GM18868 (cell line): ENCODE measurements at regions not wholly inside any gene's neighbourhood (a gene's known extent, or its start where the extent isn't known, plus 50 kb on each side); places are given as distances from the start of the nearest gene placed in this dataset.

Source experiments
- ATAC-seq: cut with Tn5 transposase; IDR thresholded peaks from one replicate; pipeline ENCODE4 v1.9.1; 2021; ENCODE audit warnings: mild to moderate bottlenecking, moderate library complexity; ENCODE audit not compliant: unreplicated experiment

DNA sequence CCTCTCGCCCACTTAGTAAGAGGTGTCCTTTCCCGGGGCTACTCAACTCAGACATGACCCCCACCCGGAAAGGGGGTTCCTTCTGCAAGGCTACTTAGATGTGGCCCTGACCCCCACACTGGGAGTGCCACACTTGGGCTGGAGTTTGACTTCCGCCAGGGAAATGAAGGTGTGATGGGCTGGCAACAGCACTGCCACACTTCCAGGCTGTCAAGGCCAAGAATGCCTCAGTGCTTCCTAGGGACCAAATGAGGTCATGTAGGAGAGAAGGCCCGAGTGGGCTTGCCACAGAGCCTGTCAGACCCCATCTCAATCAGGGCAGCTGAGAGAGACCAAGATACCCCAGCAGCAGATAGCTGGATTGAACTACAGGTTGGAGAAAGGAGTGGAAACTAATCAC is 55.5 kb downstream of the DRD1 start:
- no peak for ATAC-seq

DNA sequence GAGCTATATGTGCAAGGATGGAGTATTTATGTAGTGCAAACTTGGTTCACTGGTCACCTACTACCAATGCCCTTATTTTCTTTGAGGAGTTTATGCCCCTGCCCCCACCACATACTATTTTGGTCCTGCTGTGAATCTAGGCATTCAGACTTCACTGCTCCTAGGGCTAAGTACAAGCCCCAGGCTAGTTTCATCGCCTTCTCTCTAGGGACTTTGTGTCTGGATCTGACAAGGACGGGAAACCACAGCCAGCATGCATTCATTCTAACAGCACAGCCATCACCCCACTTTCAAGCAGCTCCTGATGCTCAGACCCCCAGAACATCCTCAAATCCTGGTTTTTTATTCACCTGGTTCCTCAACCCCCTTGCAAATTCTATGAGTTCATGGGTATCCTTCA is 56.8 kb downstream of the DRD1 start:
- ATAC-seq: no peak

- no peak for ATAC-seq
Measured at GRCh38 chr5:175386526-175386925, 57.5 kb downstream of the DRD1 start.

DNA sequence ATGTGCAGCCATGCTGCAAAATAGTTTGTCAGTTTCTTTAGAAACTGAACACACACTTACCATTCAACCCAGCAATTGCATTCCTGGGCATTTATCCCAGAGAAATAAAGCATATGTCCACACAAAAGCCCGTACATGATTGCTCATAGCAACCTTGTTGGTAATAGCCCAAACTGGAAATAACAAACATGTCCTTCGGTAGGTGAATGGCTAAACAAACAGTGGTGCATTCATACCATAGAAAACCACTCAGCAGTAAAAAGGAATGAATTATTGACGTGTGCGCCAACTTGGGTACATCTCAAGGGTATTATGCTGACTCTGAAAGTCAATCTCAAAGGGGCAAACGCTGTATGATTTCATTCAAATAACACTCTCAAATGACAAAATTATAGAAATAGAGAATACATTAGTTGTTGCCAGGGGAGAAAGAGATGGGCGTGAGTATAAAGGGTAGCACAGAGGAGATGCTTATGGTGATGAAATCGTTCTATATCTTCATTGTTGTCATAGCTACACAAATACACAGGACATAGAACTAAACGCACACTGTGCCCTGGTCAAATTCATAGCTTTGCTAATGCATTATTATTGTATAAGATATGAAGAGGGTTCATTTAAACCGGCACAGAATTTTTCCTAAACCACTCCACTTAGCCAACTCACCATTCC is 58.2 kb downstream of the DRD1 start:
- ATAC-seq: no peak

GRCh38 chr5:175384724-175385552 is 59.0 kb downstream of the DRD1 start:
- ATAC-seq: no peak

DNA sequence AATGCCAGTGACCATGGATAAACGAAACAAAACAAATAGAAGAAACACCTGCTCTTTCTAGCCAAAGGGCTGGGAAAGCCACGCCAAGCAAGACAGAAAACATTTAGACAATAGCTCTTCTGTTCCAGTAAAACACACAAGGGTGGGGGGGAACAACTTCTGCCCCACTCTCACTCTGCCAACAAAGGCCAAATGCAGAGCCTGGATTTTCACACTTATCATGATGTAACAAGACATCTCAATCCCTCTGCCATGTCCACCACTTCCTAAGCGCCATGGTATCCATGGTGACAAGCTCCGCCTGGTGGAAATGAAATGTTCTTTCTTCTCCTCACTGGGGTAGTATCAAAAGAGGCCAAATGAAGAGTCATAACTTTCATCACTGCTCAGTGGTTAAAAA is 60.6 kb downstream of the DRD1 start:
- ATAC-seq: no peak

- no peak for ATAC-seq
Measured at GRCh38 chr5:175382171-175382570, 61.8 kb downstream of the DRD1 start.

DNA sequence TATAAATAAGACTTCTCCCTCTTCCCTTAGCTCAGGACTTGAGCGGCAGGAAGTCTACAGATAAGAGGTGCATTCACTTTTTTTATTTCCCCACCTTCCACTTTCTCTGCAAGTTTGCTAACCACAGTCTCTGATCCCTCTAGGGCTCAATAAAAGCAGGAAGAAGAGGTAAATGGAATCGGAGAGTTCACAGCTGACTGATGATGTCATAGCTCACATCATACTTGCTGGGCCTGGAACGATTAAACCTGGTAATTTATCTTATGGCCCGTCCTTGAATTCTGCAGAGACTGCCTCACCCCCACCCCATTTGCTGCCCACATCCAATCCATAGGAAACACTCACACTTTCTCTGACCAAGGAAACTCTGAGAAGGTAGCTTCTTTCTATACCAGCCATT is 62.9 kb downstream of the DRD1 start:
- no peak for ATAC-seq

- ATAC-seq: no peak
Measured at GRCh38 chr5:175380701-175381100, 63.3 kb downstream of the DRD1 start.

DNA sequence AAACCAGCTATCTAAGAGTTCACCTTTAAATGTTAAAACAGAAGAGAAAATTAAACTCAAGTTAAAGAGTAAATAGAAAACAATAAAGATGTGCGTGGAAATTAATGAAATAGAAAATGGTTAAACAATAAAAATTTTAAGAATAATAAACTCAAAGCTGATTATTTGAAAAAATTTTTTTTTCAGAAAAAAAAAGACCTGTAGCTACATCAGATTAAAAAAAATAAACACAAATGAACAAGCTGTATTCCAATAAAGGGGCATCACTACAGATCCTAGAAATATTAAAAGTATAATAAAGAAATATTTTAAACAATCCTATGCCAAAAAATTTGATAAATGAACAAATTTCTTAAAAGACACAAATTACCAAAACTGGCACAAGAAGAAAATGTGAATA is 64.1 kb downstream of the DRD1 start:
- no peak for ATAC-seq

- no peak for ATAC-seq
Measured at GRCh38 chr5:175378444-175379028, 65.4 kb downstream of the DRD1 start.

DNA sequence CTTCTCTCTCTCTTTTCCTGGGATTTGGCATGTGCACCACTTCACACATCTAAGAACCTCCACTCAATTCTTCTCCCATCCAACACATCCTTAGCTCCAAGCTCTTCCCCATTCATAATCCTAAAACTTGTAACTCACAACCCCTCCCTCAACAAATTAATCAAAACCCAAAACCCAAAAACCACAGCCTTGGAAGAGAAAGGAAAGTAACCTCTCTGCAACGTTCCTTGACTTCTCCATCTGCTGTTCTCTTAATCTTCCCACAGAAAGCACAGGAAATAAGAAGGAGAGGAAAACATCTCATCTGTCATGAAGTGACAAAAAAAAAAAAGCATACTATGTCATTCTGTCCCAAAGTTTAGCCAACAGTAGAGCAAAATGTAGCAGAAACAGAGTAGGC is 66.2 kb downstream of the DRD1 start:
- no peak for ATAC-seq

GRCh38 chr5:175374166-175374875 is 69.7 kb downstream of the DRD1 start:
- no peak for ATAC-seq

DNA sequence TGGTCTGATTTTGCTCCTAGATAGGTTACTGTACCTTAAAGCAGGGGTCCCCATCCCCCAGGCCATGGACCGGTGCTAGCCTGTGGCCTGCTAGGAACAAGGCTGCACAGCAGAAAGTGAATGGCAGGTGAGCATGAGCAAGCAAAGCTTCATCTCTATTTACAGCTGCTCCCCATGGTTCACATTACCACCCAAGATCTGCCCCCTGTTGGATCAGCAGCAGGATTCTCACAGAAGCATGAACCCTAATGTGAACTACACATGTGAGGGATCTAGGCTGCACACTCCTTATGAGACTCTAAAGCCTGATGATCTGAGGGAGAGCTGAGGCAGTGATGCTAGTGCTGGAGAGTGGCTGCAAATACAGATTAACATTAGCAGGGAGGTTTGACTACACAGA is 78.1 kb downstream of the DRD1 start:
- ATAC-seq: no peak

DNA sequence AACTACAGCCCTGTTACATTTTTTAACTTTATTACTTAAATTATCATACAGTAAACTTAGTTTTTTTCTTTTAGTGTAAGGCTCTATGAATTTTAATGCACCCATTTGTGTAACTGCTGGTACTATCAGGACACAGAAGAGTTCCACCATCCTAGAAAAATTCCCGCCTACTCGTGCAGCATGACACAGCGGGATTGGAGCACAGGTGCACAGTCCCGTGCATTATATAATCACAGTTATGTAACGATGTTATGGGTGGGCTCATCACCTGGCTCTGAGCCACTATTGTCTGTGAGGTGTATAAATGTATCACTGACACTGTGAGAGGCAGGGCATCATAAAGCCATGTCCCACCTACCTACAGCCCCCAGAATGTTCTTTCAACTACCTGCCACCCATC is 80.7 kb downstream of the DRD1 start:
- no peak for ATAC-seq

- ATAC-seq: no peak
Measured at GRCh38 chr5:175357995-175358394, 86.0 kb downstream of the DRD1 start.

- no peak for ATAC-seq
Measured at GRCh38 chr5:175356428-175356827, 87.6 kb downstream of the DRD1 start.

DNA sequence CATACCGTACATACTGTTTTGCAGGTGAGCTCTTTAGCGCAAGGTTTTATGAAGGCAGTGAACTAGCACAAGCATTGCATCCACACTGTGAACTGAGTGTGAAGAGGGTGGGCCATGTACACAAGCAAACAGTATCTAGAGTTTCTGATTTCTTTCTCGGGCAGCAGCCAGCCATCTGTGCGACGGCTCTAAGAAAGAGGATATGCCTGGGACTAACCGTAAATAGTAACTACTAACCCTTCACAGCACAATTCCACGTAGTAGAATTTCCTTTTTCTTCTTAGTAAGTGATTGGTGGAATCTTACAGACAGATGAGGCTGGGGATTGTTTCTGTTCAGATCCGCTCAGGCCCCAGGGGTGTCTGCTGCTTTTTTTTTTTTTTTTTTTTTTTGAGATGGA is 89.0 kb downstream of the DRD1 start:
- no peak for ATAC-seq

GRCh38 chr5:175353926-175354325 is 90.1 kb downstream of the DRD1 start:
- ATAC-seq: no peak

DNA sequence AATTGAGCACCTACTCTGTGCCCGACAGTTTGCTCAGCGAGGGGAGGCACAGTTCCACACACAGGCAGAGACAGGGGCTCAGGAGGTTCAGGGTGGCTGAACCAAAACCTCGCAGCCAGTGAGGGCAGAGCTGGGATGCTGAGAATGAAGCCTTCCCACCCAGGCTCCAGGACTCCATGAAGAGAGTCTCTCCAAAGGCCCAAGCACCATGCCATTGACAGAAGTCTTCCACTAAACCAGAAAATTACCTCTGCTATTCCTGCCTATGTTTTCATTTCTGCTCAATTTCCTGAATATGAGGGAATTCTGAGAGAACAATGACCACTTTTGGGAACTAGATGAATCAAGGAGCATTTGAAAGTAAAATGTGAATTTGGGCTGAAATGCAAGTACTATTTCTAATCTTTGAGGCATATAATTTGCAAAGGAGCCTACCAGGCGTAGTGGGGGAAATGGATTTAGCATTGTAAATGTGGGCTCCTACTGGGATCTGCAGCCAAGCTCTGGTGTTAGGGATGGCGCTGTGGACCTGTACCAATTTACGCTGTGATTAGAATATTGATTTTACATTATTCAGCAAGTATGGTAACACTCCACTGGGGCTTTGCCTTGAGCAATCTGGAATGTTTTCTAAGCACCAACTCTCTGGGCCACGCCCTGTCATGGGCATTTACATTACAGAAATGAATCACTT is 91.9 kb downstream of the DRD1 start:
- ATAC-seq: no peak

DNA sequence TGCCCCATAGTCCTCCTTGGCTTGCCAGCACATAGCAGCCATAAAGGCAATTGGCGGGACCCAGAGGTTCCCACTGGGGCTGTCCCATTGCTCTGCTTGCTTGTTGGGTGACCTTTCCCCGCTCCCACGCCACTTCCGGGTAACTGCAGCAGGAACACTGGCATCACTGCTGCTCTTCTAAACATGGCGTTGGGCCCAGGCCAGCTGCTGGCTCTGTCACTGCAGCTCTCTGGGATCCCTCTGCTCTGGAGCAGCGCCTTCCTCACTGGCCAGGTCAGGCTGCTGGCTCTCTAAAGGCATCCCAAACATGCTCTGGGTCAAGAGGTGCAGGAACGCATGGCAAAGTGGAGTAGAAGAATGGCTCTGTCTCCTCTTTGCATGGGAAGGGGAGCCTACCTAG is 92.9 kb downstream of the DRD1 start:
- ATAC-seq: no peak
